SK-N-SH (cell line): ENCODE measurements at regions not wholly inside any gene's neighbourhood (a gene's known extent, or its start where the extent isn't known, plus 50 kb on each side); places are given as distances from the start of the nearest gene placed in this dataset.
A peak's percentile ranks its signal among the peaks of the same experiment; 100 is the strongest.

Experiments used
- CTCF ChIA-PET: fragments of 300-600, 350-600 bp; formaldehyde crosslinking; extraction: SDS; loops from one replicate; lab custom pipeline; 2021; lab: Yijun Ruan, JAX
- POLR2A ChIA-PET: fragments of 350-600 bp; sonication (Branson Sonifier 250); formaldehyde crosslinking; extraction: SDS; loops from one replicate; lab custom pipeline; 2020; ENCODE audit warnings: antibody characterized with exemption, inconsistent platforms; lab: Yijun Ruan, JAX
- DNase-seq: peaks from one replicate; pipeline ENCODE4 v3.0.0; 2012
- H2AFZ ChIP-seq: fragments of 200-600 bp; sonication (generic); 2 replicates; pipeline ENCODE4 v1.8.1; 2016; ENCODE audit warnings: antibody characterized with exemption, mild to moderate bottlenecking, low read depth
- H3F3A ChIP-seq: fragments of 200-600 bp; sonication (generic); replicated peaks from 2 replicates; pipeline ENCODE3; 2016; ENCODE audit warnings: antibody characterized with exemption, mild to moderate bottlenecking; ENCODE audit not compliant: insufficient read depth
- H3K27ac ChIP-seq, 2 experiments: fragments of 200-500 bp in 1 of 2; fragments of 200-600 bp in 1 of 2; sonication (Bioruptor generic) in 1 of 2; sonication (generic), shearing (Covaris generic) in 1 of 2; 2 replicates each; pipeline versions ENCODE4 v1.5.1 to v1.6.1; 2014 to 2016; ENCODE audit warnings: low read depth in 2 of 2, inconsistent platforms in 1 of 2, low read length in 1 of 2, mild to moderate bottlenecking in 1 of 2, mixed read lengths in 1 of 2
- H3K27me3 ChIP-seq: fragments of 200-600 bp; sonication (generic), shearing (Covaris generic); 2 replicates; pipeline ENCODE4 v1.6.1; 2016; ENCODE audit warnings: mixed run types; ENCODE audit not compliant: insufficient read depth
- H3K36me3 ChIP-seq, 2 experiments: fragments of 200-500 bp in 1 of 2; fragments of 200-600 bp in 1 of 2; sonication (Bioruptor generic) in 1 of 2; sonication (generic) in 1 of 2; replicated peaks in 1 of 2; 2 replicates each; pipeline versions ENCODE3 to v1.5.1; 2014 to 2016; ENCODE audit warnings: low read length in 1 of 2, mild to moderate bottlenecking in 1 of 2; ENCODE audit not compliant: insufficient read depth in 2 of 2, control insufficient read depth in 1 of 2
- H3K4me1 ChIP-seq, 2 experiments: fragments of 200-500 bp in 1 of 2; fragments of 200-600 bp in 1 of 2; sonication (Bioruptor generic) in 1 of 2; sonication (generic), shearing (Covaris generic) in 1 of 2; 2 replicates each; pipeline versions ENCODE4 v1.5.1 to v1.6.1; 2014 to 2016; ENCODE audit warnings: low read depth in 1 of 2, low read length in 1 of 2, mixed run types in 1 of 2; ENCODE audit not compliant: insufficient read depth in 2 of 2, control insufficient read depth in 1 of 2
- H3K4me2 ChIP-seq: fragments of 200-600 bp; sonication (generic), shearing (Covaris generic); 2 replicates; pipeline ENCODE4 v1.6.1; 2017; ENCODE audit warnings: mixed run types
- H3K4me3 ChIP-seq, 2 experiments: fragments of 200-500 bp in 1 of 2; fragments of 200-600 bp in 1 of 2; sonication (Bioruptor generic) in 1 of 2; sonication (generic), shearing (Covaris generic) in 1 of 2; 2 replicates each; pipeline versions ENCODE4 v1.5.1 to v1.8.1; 2014 to 2016; ENCODE audit warnings: low read depth in 2 of 2, inconsistent platforms in 1 of 2, low read length in 1 of 2, mild to moderate bottlenecking in 1 of 2, mixed read lengths in 1 of 2, moderate library complexity in 1 of 2
- H3K79me2 ChIP-seq: fragments of 200-600 bp; sonication (generic); 2 replicates; pipeline ENCODE4 v1.8.1; 2017; ENCODE audit warnings: mild to moderate bottlenecking; ENCODE audit not compliant: insufficient read depth
- H3K9ac ChIP-seq: fragments of 200-600 bp; sonication (generic); 2 replicates; pipeline ENCODE4 v1.6.1; 2017; ENCODE audit warnings: mixed run types
- H3K9me2 ChIP-seq: fragments of 200-600 bp; sonication (generic); 2 replicates; pipeline ENCODE4 v1.6.1; 2017; ENCODE audit warnings: mixed run types
- H3K9me3 ChIP-seq: fragments of 200-600 bp; sonication (generic); 2 replicates; pipeline ENCODE4 v1.6.1; 2017; ENCODE audit warnings: mixed run types, mild to moderate bottlenecking, moderate library complexity
- H4K20me1 ChIP-seq: fragments of 200-600 bp; sonication (generic); 2 replicates; pipeline ENCODE4 v1.6.1; 2017; ENCODE audit warnings: mild to moderate bottlenecking, mixed run types; ENCODE audit not compliant: insufficient read depth
- CTCF ChIP-seq: fragments of 200-600 bp; sonication (generic); IDR thresholded peaks from 2 replicates; pipeline ENCODE4 v1.6.1; 2017; ENCODE audit warnings: antibody characterized with exemption, mild to moderate bottlenecking, moderate library complexity
- EZH2phosphoT487 ChIP-seq: fragments of 200-600 bp; sonication (generic); IDR thresholded peaks from 2 replicates; pipeline ENCODE4 v1.6.1; 2017; ENCODE audit warnings: low read depth, mixed run types, mild to moderate bottlenecking, antibody characterized with exemption, moderate library complexity, borderline replicate concordance
- FOXM1 ChIP-seq: IDR thresholded peaks from 2 replicates; pipeline ENCODE4 v1.4.0; 2012; ENCODE audit warnings: low read depth, mild to moderate bottlenecking
- GATA2 ChIP-seq: sonication (generic); formaldehyde crosslinking; IDR thresholded peaks from 2 replicates; pipeline ENCODE4 v1.5.0; 2020; ENCODE audit warnings: mild to moderate bottlenecking, missing genetic modification reagents
- JUND ChIP-seq: IDR thresholded peaks from 2 replicates; pipeline ENCODE4 v1.4.0; 2012
- MEF2A ChIP-seq: IDR thresholded peaks from 2 replicates; pipeline ENCODE4 v1.4.0; 2012; ENCODE audit warnings: low read depth, borderline replicate concordance
- MXI1 ChIP-seq: IDR thresholded peaks from 2 replicates; pipeline ENCODE4 v1.6.1; 2012; ENCODE audit warnings: mild to moderate bottlenecking, low read depth, low read length, improper control_type of control experiment
- NFIC ChIP-seq: IDR thresholded peaks from 2 replicates; pipeline ENCODE4 v1.4.0; 2012; ENCODE audit warnings: borderline replicate concordance
- NRF1 ChIP-seq: IDR thresholded peaks from 2 replicates; pipeline ENCODE4 v1.6.1; 2012; ENCODE audit warnings: low read depth, mild to moderate bottlenecking, low read length
- RAD21 ChIP-seq: IDR thresholded peaks from 2 replicates; pipeline ENCODE4 v1.6.1; 2012; ENCODE audit warnings: mild to moderate bottlenecking, low read length
- REST ChIP-seq: IDR thresholded peaks from 2 replicates; pipeline ENCODE4 v1.6.1; 2012; ENCODE audit warnings: mild to moderate bottlenecking, low read depth, low read length, moderate library complexity
- RXRA ChIP-seq: IDR thresholded peaks from 2 replicates; pipeline ENCODE4 v1.4.0; 2012; ENCODE audit warnings: low read depth, mild to moderate bottlenecking, borderline replicate concordance
- SMC3 ChIP-seq: IDR thresholded peaks from 2 replicates; pipeline ENCODE4 v1.6.1; 2012; ENCODE audit warnings: low read depth, low read length, improper control_type of control experiment
- TEAD4 ChIP-seq: IDR thresholded peaks from 2 replicates; pipeline ENCODE4 v1.4.0; 2012; ENCODE audit warnings: mild to moderate bottlenecking, borderline replicate concordance; ENCODE audit not compliant: insufficient read depth
- WGBS: methylation state at CpG from one replicate; pipeline ENCODE4 v1.1.6; 2017; ENCODE audit warnings: low lambda C conversion rate; 5-methylcytosine and 5-hydroxymethylcytosine counted together

- H3K9ac ChIP-seq = no peak overlapping the region
- peak; percentile 0 for DNase-seq
- no peak overlapping the region for H2AFZ ChIP-seq
- no peaks in the 10 kb centered on the region for H3F3A ChIP-seq
- H4K20me1 ChIP-seq = no peaks in the 10 kb centered on the region
- H3K4me1 ChIP-seq = no peaks in the 10 kb centered on the region
- no peaks in the 10 kb centered on the region for H3K79me2 ChIP-seq
- ChIA-PET CTCF (no interaction called here), POLR2A (no interaction called here)
- no peak overlapping the region for H3K4me3 ChIP-seq
- TF ChIP-seq REST (no peak), SMC3 (no peak), CTCF (no peak), RAD21 (no peak), FOXM1 (no peak), TEAD4 (no peak), RXRA (no peak)
- H3K9me2 ChIP-seq = no peaks in the 10 kb centered on the region
- H3K36me3 ChIP-seq = no peaks in the 10 kb centered on the region
- no peaks in the 10 kb centered on the region for H3K27me3 ChIP-seq
- 1% methylated on average over 7 of the region's 7 CpGs for WGBS
- no peaks in the 10 kb centered on the region for H3K9me3 ChIP-seq
- no peak overlapping the region for H3K4me2 ChIP-seq
- H3K27ac ChIP-seq = no peak overlapping the region
Observed at GRCh38 chrX:94204524-94204923, 530.5 kb downstream of the FAM133A start.

GRCh38 chrX:94216738-94217137, 542.7 kb downstream of the FAM133A start:
- Histone ChIP-seq H3F3A (no peaks in the 10 kb centered on the region), H4K20me1 (no peaks in the 10 kb centered on the region), H3K4me2 (no peak overlapping the region), H3K4me1 (no peaks in the 10 kb centered on the region), H3K9me3 (no peaks in the 10 kb centered on the region), H2AFZ (no peak overlapping the region), H3K36me3 (no peaks in the 10 kb centered on the region), H3K27me3 (no peaks in the 10 kb centered on the region), H3K79me2 (no peaks in the 10 kb centered on the region), H3K27ac (no peak overlapping the region), H3K9ac (no peak overlapping the region), H3K4me3 (no peak overlapping the region), H3K9me2 (no peaks in the 10 kb centered on the region)
- ChIA-PET POLR2A (no interaction called here), CTCF (no interaction called here)
- no peak for DNase-seq
- WGBS = 0% methylated on average over 1 of the region's 1 CpG
- TF ChIP-seq TEAD4 = no peak
- no peak for TF ChIP-seq NRF1
- no peak for TF ChIP-seq JUND
- TF ChIP-seq MXI1 = no peak
- no peak for TF ChIP-seq EZH2phosphoT487
- no peak for TF ChIP-seq RAD21
- TF ChIP-seq GATA2 (CRISPR knock-in tag) = no peak
- TF ChIP-seq NFIC = no peak
- no peak for TF ChIP-seq MEF2A
